HepG2 (cell line): ENCODE measurements at regions not wholly inside any gene's neighbourhood (a gene's known extent, or its start where the extent isn't known, plus 50 kb on each side); places are given as distances from the start of the nearest gene placed in this dataset.

ENCODE experiments used
- ATAC-seq: fragments of 200-7000 bp; cut with Tn5 transposase; 3 replicates; pipeline ENCODE4 v1.9.1; 2020; ENCODE audit warnings: mild to moderate bottlenecking, moderate library complexity
- BruUV-seq: library from RNA; stranded (reverse); fragments of 400-500 nt; replicated peaks from 2 replicates; lab custom pipeline; 2021; lab: Mats Ljungman, UMichigan
- CTCF ChIA-PET: fragments of 300-600 bp; formaldehyde crosslinking; extraction: SDS; loops from one replicate; lab custom pipeline; 2021; ENCODE audit warnings: low total read pairs, inconsistent platforms, low intra/inter-chr PET ratio; lab: Yijun Ruan, JAX
- POLR2A ChIA-PET: fragments of 350-600 bp; sonication (Branson Sonifier 250); formaldehyde crosslinking; loops from one replicate; lab custom pipeline; 2020; ENCODE audit warnings: antibody characterized with exemption, inconsistent platforms; lab: Yijun Ruan, JAX
- DNase-seq: peaks from one replicate; pipeline ENCODE4 v3.0.0-alpha.2; 2015; ENCODE audit warnings: low spot score
- FAIRE-seq: peaks from 3 replicates; lab custom pipeline; 2011; peaks lifted over from hg19 to GRCh38; lab: Jason Lieb, UNC
- H2AFZ ChIP-seq: one replicate; pipeline ENCODE4 v1.6.1; 2011; ENCODE audit warnings: low read length, inconsistent platforms
- H3K27ac ChIP-seq: fragments of 300-600 bp; 3 replicates; pipeline ENCODE4 v1.8.0; 2011; ENCODE audit warnings: mixed run types, mild to moderate bottlenecking, mixed read lengths, low read length, inconsistent platforms; ENCODE audit not compliant: insufficient read depth; ENCODE audit errors: extremely low read length
- H3K27me3 ChIP-seq, 2 experiments: fragments of 200-600 bp in 1 of 2; 2 replicates in 1 of 2; 3 replicates in 1 of 2; pipeline versions ENCODE4 v1.6.0 to v1.8.0; 2011; ENCODE audit warnings: low read length in 2 of 2, mild to moderate bottlenecking in 2 of 2, moderate library complexity in 2 of 2, inconsistent platforms in 1 of 2; ENCODE audit not compliant: insufficient read depth in 2 of 2, control insufficient read depth in 1 of 2
- H3K36me3 ChIP-seq, 2 experiments: fragments of 200-600 bp in 1 of 2; replicated peaks in 1 of 2; 2 replicates in 1 of 2; 3 replicates in 1 of 2; pipeline versions ENCODE4 v1.5.1 to v1.8.0; 2011; ENCODE audit warnings: low read length in 2 of 2, inconsistent platforms in 1 of 2; ENCODE audit not compliant: insufficient read depth in 2 of 2, control insufficient read depth in 1 of 2
- H3K4me1 ChIP-seq: 2 replicates; pipeline ENCODE4 v1.5.1; 2012; ENCODE audit warnings: low read length, inconsistent platforms; ENCODE audit not compliant: insufficient read depth
- H3K4me2 ChIP-seq: 2 replicates; pipeline ENCODE4 v1.6.0; 2011; ENCODE audit warnings: low read depth, low read length, inconsistent platforms
- H3K4me3 ChIP-seq, 3 experiments: fragments of 200-600 bp in 1 of 3; sonication (generic), shearing (Covaris generic) in 1 of 3; replicated peaks in 1 of 3; 2 replicates each; pipeline ENCODE4 v1.5.1; 2011 to 2016; ENCODE audit warnings: low read length in 3 of 3, inconsistent platforms in 2 of 3, low read depth in 2 of 3, mild to moderate bottlenecking in 2 of 3, control low read depth in 1 of 3, mixed read lengths in 1 of 3; ENCODE audit not compliant: insufficient read depth in 1 of 3
- H3K79me2 ChIP-seq: one replicate; pipeline ENCODE4 v1.6.1; 2011; ENCODE audit warnings: low read length, inconsistent platforms; ENCODE audit not compliant: insufficient read depth
- H3K9ac ChIP-seq: 2 replicates; pipeline ENCODE4 v1.6.0; 2011; ENCODE audit warnings: mild to moderate bottlenecking, low read depth, low read length, inconsistent platforms; ENCODE audit not compliant: insufficient read depth
- H3K9me3 ChIP-seq: 2 replicates; pipeline ENCODE4 v1.5.1; 2012; ENCODE audit warnings: mild to moderate bottlenecking, low read length
- H4K20me1 ChIP-seq: 2 replicates; pipeline ENCODE4 v1.6.0; 2011; ENCODE audit warnings: inconsistent platforms, mild to moderate bottlenecking, low read length, moderate library complexity; ENCODE audit not compliant: insufficient read depth
- AKAP8 ChIP-seq: sonication (generic); formaldehyde crosslinking; IDR thresholded peaks from 2 replicates; pipeline ENCODE4 v1.5.1; 2020; ENCODE audit warnings: mild to moderate bottlenecking, missing genetic modification reagents
- ESRRA ChIP-seq: sonication (generic); formaldehyde crosslinking; IDR thresholded peaks from 2 replicates; pipeline ENCODE4 v1.5.1; 2020; ENCODE audit warnings: mild to moderate bottlenecking, low read depth, missing genetic modification reagents
- MAFF ChIP-seq: IDR thresholded peaks from 2 replicates; pipeline ENCODE4 v1.6.1; 2011; ENCODE audit warnings: low read depth, low read length, improper control_type of control experiment
- MAFK ChIP-seq, 2 experiments: IDR thresholded peaks in 1 of 2; conservative IDR thresholded peaks in 1 of 2; 2 replicates each; pipeline ENCODE4 v1.6.1; 2011; ENCODE audit warnings: improper control_type of control experiment in 2 of 2, low read length in 2 of 2
- MTA3 ChIP-seq: sonication (generic); formaldehyde crosslinking; IDR thresholded peaks from 2 replicates; pipeline ENCODE4 v1.4.0; 2020; ENCODE audit warnings: missing genetic modification reagents
- NCOR1 ChIP-seq: fragments of 200-600 bp; sonication (generic); IDR thresholded peaks from 2 replicates; pipeline ENCODE4 v1.7.0; 2017; ENCODE audit warnings: antibody characterized with exemption, low read length, borderline replicate concordance
- ZFX ChIP-seq: sonication (generic); formaldehyde crosslinking; IDR thresholded peaks from 2 replicates; pipeline ENCODE4 v1.4.0; 2020; ENCODE audit warnings: mild to moderate bottlenecking, low read depth, missing genetic modification reagents, moderate library complexity
- ZMYM2 ChIP-seq: sonication (generic); formaldehyde crosslinking; IDR thresholded peaks from 2 replicates; pipeline ENCODE4 v1.8.0; 2022; ENCODE audit warnings: mild to moderate bottlenecking, missing genetic modification reagents
- ZNF737 ChIP-seq: sonication (generic); formaldehyde crosslinking; IDR thresholded peaks from 2 replicates; pipeline ENCODE4 v1.5.0; 2020; ENCODE audit warnings: missing genetic modification reagents, mild to moderate bottlenecking, borderline replicate concordance
- ZNF740 ChIP-seq: sonication (generic); formaldehyde crosslinking; IDR thresholded peaks from 2 replicates; pipeline ENCODE4 v1.4.0; 2020; ENCODE audit warnings: missing genetic modification reagents
- WGBS: methylation state at CpG from one replicate; pipeline ENCODE4 v1.1.6; 2017; ENCODE audit warnings: low lambda C conversion rate; 5-methylcytosine and 5-hydroxymethylcytosine counted together
- in situ Hi-C: cut with HindIII; loops from 2 replicates; pipeline ENCODE4 v1.10.0; 2017; ENCODE audit warnings: low pct_unique_long_range_greater_than_20kb; ENCODE audit not compliant: extremely low pct_ligation_motif_present
- intact Hi-C: fragments of 100-400 bp; cut with micrococcal nuclease; formaldehyde crosslinking; loops from one replicate; pipeline ENCODE4 v1.10.0; 2022; ENCODE audit not compliant: unreplicated experiment

DNA sequence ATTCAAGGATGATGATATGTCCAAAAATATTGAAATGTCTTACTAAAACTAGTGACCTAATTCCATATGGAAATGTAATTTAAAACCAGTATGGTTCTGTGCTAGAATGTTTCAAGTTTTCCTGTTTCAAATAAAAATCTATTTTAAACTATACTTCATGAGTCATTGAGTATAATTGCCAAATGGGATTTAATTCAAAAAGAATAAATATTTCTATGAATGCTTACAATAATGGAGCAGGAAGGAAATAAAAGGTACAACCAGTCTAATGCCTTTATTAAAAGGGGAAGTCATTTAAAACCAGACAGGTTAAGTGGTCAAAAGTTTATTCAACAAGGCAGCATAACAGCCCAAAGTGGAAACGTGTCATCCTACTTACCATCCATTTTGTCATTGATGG, 2347.1 kb downstream of the PCDH7 start:
- CTCF ChIA-PET: no interaction called here
- no peak for ATAC-seq
- DNase-seq: no peak
- H3K27me3 ChIP-seq: no peaks in the 10 kb centered on the region
- intact Hi-C loops (no loop called here), in situ Hi-C loops (no loop called here)
- H2AFZ ChIP-seq: no peak overlapping the region
- H3K9ac ChIP-seq: no peak overlapping the region
- H3K27ac ChIP-seq: no peak overlapping the region
- no peaks in the 10 kb centered on the region for H3K79me2 ChIP-seq
- no peak for FAIRE-seq
- no TSS peak for BruUV-seq
- POLR2A ChIA-PET: no interaction called here
- WGBS: 0% methylated on average over 1 of the region's 1 CpG
- no peaks in the 10 kb centered on the region for H3K36me3 ChIP-seq
- H3K4me3 ChIP-seq: no peak overlapping the region
- no peaks in the 10 kb centered on the region for H3K4me1 ChIP-seq
- no peak overlapping the region for H3K4me2 ChIP-seq
- peaks cover 16% of the 10 kb centered on the region; the same call in 1 of the 2 replicates for H3K9me3 ChIP-seq
- no peak for TF ChIP-seq ZFX (CRISPR knock-in tag)
- H4K20me1 ChIP-seq: no peaks in the 10 kb centered on the region

DNA sequence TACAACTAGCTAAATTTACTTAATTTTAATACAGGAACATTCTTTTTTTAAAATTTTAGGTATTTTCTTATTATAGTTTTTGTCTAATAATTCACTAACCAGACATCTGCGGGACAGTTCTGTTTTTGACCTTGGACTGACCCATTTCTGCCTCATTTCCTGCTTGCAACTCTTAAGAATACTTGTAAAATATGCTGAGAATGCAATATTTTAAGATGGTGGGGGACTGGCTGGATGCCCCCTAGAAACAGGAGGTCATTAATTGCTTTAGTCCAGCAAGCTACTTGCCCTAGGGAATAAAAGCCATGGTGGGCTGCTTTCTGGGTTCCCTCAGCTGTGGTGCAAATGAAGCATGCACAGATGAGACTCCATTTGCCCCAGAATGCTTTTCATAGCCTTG, 2348.4 kb downstream of the PCDH7 start:
- FAIRE-seq (no peak), DNase-seq (no peak), ATAC-seq (no peak)
- no peak overlapping the region for H3K4me3 ChIP-seq
- H3K9me3 ChIP-seq: peaks cover 16% of the 10 kb centered on the region; the same call in 1 of the 2 replicates
- no peak overlapping the region for H3K27ac ChIP-seq
- POLR2A ChIA-PET: no interaction called here
- CTCF ChIA-PET: no interaction called here
- no peak for TF ChIP-seq MTA3 (CRISPR knock-in tag)
- TF ChIP-seq NCOR1: no peak
- peak; percentile 88 to 89 for TF ChIP-seq MAFK (conservative IDR thresholded peaks at IDR 0.05 in 1 of 2, IDR thresholded peaks at IDR 0.05 in 1 of 2; ENCODE audit: low read length in 2 of 2)
- no peak for TF ChIP-seq AKAP8 (CRISPR knock-in tag)
- TF ChIP-seq ZNF737 (CRISPR knock-in tag): no peak
- TF ChIP-seq ESRRA: no peak
- TF ChIP-seq ZNF740: no peak
- no peak for TF ChIP-seq ZMYM2
- peak; percentile 87 for TF ChIP-seq MAFF
- no peak overlapping the region for H2AFZ ChIP-seq
- in situ Hi-C loops: no loop called here
- H3K36me3 ChIP-seq: no peaks in the 10 kb centered on the region
- H3K27me3 ChIP-seq: no peaks in the 10 kb centered on the region
- intact Hi-C loops: no loop called here
- H3K79me2 ChIP-seq: no peaks in the 10 kb centered on the region
- no TSS peak for BruUV-seq
- WGBS: 0% methylated on average over 1 of the region's 1 CpG
- H3K4me1 ChIP-seq: no peaks in the 10 kb centered on the region
- H4K20me1 ChIP-seq: no peaks in the 10 kb centered on the region
- H3K4me2 ChIP-seq: no peak overlapping the region
- H3K9ac ChIP-seq: no peak overlapping the region
